Hematopoietic multipotent progenitor cell (in vitro differentiated cells): ENCODE measurements at regions not wholly inside any gene's neighbourhood (a gene's known extent, or its start where the extent isn't known, plus 50 kb on each side); places are given as distances from the start of the nearest gene placed in this dataset.

ENCODE experiments used
- DNase-seq, 3 donors: peaks; one replicate each; pipeline ENCODE4 v3.0.0-alpha.2; 2011 to 2015; ENCODE audit warnings: low read depth in 2 of 3, low spot score in 2 of 3

GRCh38 chr7:68547799-68548198 lies 1050.5 kb upstream of the AUTS2 start:
- no peak for DNase-seq

- no peak for DNase-seq
Measured at GRCh38 chr7:68550027-68550426, 1048.2 kb upstream of the AUTS2 start.

GRCh38 chr7:68550635-68551034 lies 1047.6 kb upstream of the AUTS2 start:
- no peak for DNase-seq

- DNase-seq = no peak
Measured at GRCh38 chr7:68556537-68556936, 1041.7 kb upstream of the AUTS2 start.

- no peak for DNase-seq
Measured at GRCh38 chr7:68559518-68559917, 1038.8 kb upstream of the AUTS2 start.

- DNase-seq = no peak
Measured at GRCh38 chr7:68562323-68562899, 1035.9 kb upstream of the AUTS2 start.

- no peak for DNase-seq
Measured at GRCh38 chr7:68564306-68565135, 1033.8 kb upstream of the AUTS2 start.

- no peak for DNase-seq
Measured at GRCh38 chr7:68571286-68571685, 1027.0 kb upstream of the AUTS2 start.

GRCh38 chr7:68573271-68574005 lies 1024.8 kb upstream of the AUTS2 start:
- no peak for DNase-seq

GRCh38 chr7:68576366-68576765 lies 1021.9 kb upstream of the AUTS2 start:
- no peak for DNase-seq

GRCh38 chr7:68581417-68581816 lies 1016.9 kb upstream of the AUTS2 start:
- no peak for DNase-seq

GRCh38 chr7:68587599-68587998 lies 1010.7 kb upstream of the AUTS2 start:
- DNase-seq = no peak

GRCh38 chr7:68601826-68602225 lies 996.4 kb upstream of the AUTS2 start:
- DNase-seq = no peak

- DNase-seq = no peak
Measured at GRCh38 chr7:68604541-68604940, 993.7 kb upstream of the AUTS2 start.

- no peak for DNase-seq
Measured at GRCh38 chr7:68610701-68611100, 987.6 kb upstream of the AUTS2 start.

- DNase-seq = no peak
Measured at GRCh38 chr7:68613405-68613804, 984.9 kb upstream of the AUTS2 start.

- DNase-seq = no peak
Measured at GRCh38 chr7:68613897-68614296, 984.4 kb upstream of the AUTS2 start.

- no peak for DNase-seq
Measured at GRCh38 chr7:68619526-68619925, 978.7 kb upstream of the AUTS2 start.

- DNase-seq = no peak
Measured at GRCh38 chr7:68622500-68622899, 975.8 kb upstream of the AUTS2 start.

- no peak for DNase-seq
Measured at GRCh38 chr7:68623030-68623429, 975.2 kb upstream of the AUTS2 start.

GRCh38 chr7:68627247-68627864 lies 970.9 kb upstream of the AUTS2 start:
- no peak for DNase-seq
